BE2C (cell line): ENCODE measurements at regions not wholly inside any gene's neighbourhood (a gene's known extent, or its start where the extent isn't known, plus 50 kb on each side); places are given as distances from the start of the nearest gene placed in this dataset.
"Not testable (repeated sequence)": the region's sequence is repeated elsewhere in the genome, so short reads cannot be mapped to it uniquely, and the experiment has no call there.

Experiments
- DNase-seq: peaks from one replicate; pipeline ENCODE4 v3.0.0-alpha.2; 2020
- H3K27me3 ChIP-seq: fragments of 250-450 bp; sonication (Bioruptor Pico); 2 replicates; pipeline ENCODE4 v1.5.1; 2020; ENCODE audit warnings: mild to moderate bottlenecking
- H3K36me3 ChIP-seq: fragments of 250-450 bp; sonication (Bioruptor Pico); 2 replicates; pipeline ENCODE4 v1.5.1; 2020; ENCODE audit warnings: mild to moderate bottlenecking
- H3K4me1 ChIP-seq: fragments of 250-450 bp; sonication (Bioruptor Pico); 2 replicates; pipeline ENCODE4 v1.5.1; 2020
- H3K4me3 ChIP-seq: 2 replicates; pipeline ENCODE4 v1.5.1; 2011; ENCODE audit warnings: low read depth, low read length
- H3K9me3 ChIP-seq: fragments of 250-450 bp; sonication (Bioruptor Pico); 2 replicates; pipeline ENCODE4 v1.5.1; 2020
- TF ChIP-seq, protein P1 (sequence below): IDR thresholded peaks from 2 replicates; pipeline ENCODE4 v1.5.1; 2012; ENCODE audit warnings: mild to moderate bottlenecking, low read depth, low read length

- no peaks in the 10 kb centered on the region for H3K36me3 ChIP-seq
- no peak overlapping the region for H3K4me3 ChIP-seq
- DNase-seq: no peak
- TF ChIP-seq, protein P1, sequence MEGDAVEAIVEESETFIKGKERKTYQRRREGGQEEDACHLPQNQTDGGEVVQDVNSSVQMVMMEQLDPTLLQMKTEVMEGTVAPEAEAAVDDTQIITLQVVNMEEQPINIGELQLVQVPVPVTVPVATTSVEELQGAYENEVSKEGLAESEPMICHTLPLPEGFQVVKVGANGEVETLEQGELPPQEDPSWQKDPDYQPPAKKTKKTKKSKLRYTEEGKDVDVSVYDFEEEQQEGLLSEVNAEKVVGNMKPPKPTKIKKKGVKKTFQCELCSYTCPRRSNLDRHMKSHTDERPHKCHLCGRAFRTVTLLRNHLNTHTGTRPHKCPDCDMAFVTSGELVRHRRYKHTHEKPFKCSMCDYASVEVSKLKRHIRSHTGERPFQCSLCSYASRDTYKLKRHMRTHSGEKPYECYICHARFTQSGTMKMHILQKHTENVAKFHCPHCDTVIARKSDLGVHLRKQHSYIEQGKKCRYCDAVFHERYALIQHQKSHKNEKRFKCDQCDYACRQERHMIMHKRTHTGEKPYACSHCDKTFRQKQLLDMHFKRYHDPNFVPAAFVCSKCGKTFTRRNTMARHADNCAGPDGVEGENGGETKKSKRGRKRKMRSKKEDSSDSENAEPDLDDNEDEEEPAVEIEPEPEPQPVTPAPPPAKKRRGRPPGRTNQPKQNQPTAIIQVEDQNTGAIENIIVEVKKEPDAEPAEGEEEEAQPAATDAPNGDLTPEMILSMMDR: no peak
- no peaks in the 10 kb centered on the region for H3K4me1 ChIP-seq
- H3K9me3 ChIP-seq: no peaks in the 10 kb centered on the region
- no peaks in the 10 kb centered on the region for H3K27me3 ChIP-seq
Measured at GRCh38 chr2:56040189-56040588, 116.6 kb upstream of the EFEMP1 start.

DNA sequence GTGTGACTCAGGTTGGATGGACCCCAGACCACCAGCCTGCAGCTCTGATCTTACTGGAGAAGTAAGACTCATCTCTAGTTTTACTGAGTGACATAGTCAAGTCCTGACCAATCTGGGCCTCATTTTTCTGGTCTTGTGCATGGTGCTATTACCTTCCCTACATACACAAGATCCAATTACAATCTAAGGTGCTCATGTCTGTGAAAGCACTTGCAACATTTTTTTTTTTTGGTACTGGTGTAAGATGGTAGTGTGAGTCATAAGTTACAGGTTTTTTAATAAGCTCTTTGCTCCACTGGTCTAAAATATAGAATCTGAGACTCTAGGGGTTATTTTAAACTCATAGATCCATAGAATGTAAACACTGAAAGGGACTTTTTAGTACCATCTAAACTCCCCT is 117.3 kb upstream of the EFEMP1 start:
- H3K9me3 ChIP-seq: no peaks in the 10 kb centered on the region
- no peaks in the 10 kb centered on the region for H3K36me3 ChIP-seq
- DNase-seq: no peak
- TF ChIP-seq, protein P1: no peak
- no peaks in the 10 kb centered on the region for H3K27me3 ChIP-seq
- H3K4me3 ChIP-seq: no peak overlapping the region
- no peaks in the 10 kb centered on the region for H3K4me1 ChIP-seq

DNA sequence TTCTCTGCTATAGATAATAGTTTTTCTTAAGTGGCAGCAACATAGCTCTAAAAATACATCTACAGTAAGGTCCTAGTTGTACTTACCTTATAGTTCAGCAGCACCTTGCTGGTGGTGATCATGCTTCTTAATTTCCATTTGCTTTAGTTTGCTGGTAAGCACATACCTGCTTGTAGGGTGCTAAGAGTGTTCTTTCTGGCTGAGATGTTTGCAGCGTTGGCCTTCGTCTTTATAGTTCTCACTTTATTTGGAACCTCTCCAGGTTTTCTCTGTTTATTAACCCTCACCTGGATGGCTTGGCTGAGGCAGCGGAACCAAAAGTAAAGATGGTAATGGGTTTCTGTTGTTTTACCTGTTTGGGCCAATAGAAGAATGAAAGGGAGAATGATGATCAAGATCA is 123.6 kb upstream of the EFEMP1 start:
- no peaks in the 10 kb centered on the region for H3K4me1 ChIP-seq
- H3K27me3 ChIP-seq: no peaks in the 10 kb centered on the region
- H3K4me3 ChIP-seq: no peak overlapping the region
- no peak for DNase-seq
- no peaks in the 10 kb centered on the region for H3K36me3 ChIP-seq
- H3K9me3 ChIP-seq: no peaks in the 10 kb centered on the region
- TF ChIP-seq, protein P1: no peak

- no peak for DNase-seq
- Histone ChIP-seq H3K4me3 (no peak overlapping the region), H3K36me3 (no peaks in the 10 kb centered on the region), H3K27me3 (no peaks in the 10 kb centered on the region), H3K9me3 (no peaks in the 10 kb centered on the region), H3K4me1 (no peaks in the 10 kb centered on the region)
- TF ChIP-seq, protein P1: no peak
Measured at GRCh38 chr2:56049233-56049845, 125.8 kb upstream of the EFEMP1 start.

- no peaks in the 10 kb centered on the region for H3K36me3 ChIP-seq
- H3K9me3 ChIP-seq: no peaks in the 10 kb centered on the region
- TF ChIP-seq, protein P1: no peak
- H3K4me3 ChIP-seq: no peak overlapping the region
- no peak for DNase-seq
- H3K4me1 ChIP-seq: no peaks in the 10 kb centered on the region
- no peaks in the 10 kb centered on the region for H3K27me3 ChIP-seq
Measured at GRCh38 chr2:56053679-56054078, 130.1 kb upstream of the EFEMP1 start.

DNA sequence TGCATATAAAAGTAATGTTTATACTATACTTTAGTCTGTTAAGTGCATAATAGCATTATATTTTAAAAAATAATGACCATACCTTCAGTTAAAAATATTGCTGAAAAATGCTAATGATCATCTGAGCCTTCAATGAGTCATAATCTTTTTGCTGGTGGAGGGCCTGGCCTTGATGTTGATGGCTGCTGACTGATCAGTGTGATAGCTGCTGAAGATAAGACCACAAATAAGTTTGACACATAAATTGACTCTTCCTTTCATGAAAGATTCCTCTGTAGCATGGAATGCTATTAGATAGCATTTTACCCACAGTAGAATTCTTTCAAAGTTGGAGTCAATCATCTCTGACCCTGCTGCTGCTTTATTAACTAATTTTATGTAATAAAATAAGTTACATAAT is 128.4 kb upstream of the CCDC85A start:
- DNase-seq: no peak
- Histone ChIP-seq H3K4me1 (no peaks in the 10 kb centered on the region), H3K36me3 (no peaks in the 10 kb centered on the region), H3K9me3 (no peaks in the 10 kb centered on the region), H3K4me3 (no peak overlapping the region), H3K27me3 (no peaks in the 10 kb centered on the region)
- TF ChIP-seq, protein P1: no peak

- H3K4me1 ChIP-seq, H3K27me3 ChIP-seq, H3K9me3 ChIP-seq, H3K4me3 ChIP-seq, H3K36me3 ChIP-seq, DNase-seq: not testable (repeated sequence)
Measured at GRCh38 chr2:56061327-56061726, 122.5 kb upstream of the CCDC85A start.
